ENCODE measurements at regions not wholly inside any gene's neighbourhood (a gene's known extent, or its start where the extent isn't known, plus 50 kb on each side); places are given as distances from the start of the nearest gene placed in this dataset.
"Not testable (repeated sequence)": the region's sequence is repeated elsewhere in the genome, so short reads cannot be mapped to it uniquely, and the experiment has no call there.

- Histone ChIP-seq H3K4me3 (ENCODE audit: insufficient read depth, low read length, poor library complexity, severe bottlenecking) (no peak overlapping the region), H3K36me3 (ENCODE audit: low read length) (no peaks in the 10 kb centered on the region), H3F3A (ENCODE audit: insufficient read depth) (no peaks in the 10 kb centered on the region), H2AFZ (ENCODE audit: low read depth, low read length, severe bottlenecking) (no peak overlapping the region), H3K9ac (ENCODE audit: low read length) (no peak overlapping the region), H3K27ac (ENCODE audit: low read depth, low read length) (no peak overlapping the region), H4K20me1 (ENCODE audit: low read depth, low read length) (no peaks in the 10 kb centered on the region), H3K4me2 (ENCODE audit: low read depth, low read length, poor library complexity, severe bottlenecking) (no peak overlapping the region), H3K9me2 (replicated peaks; ENCODE audit: insufficient read depth, low read length) (no peaks in the 10 kb centered on the region), H3K9me3 (ENCODE audit: insufficient read depth, low read length) (no peaks in the 10 kb centered on the region), H3K27me3 (ENCODE audit: low read length) (no peaks in the 10 kb centered on the region), H3K79me2 (ENCODE audit: insufficient read depth, low read length) (no peaks in the 10 kb centered on the region)
- TF ChIP-seq EZH2phosphoT487 (conservative IDR thresholded peaks at IDR 0.05; ENCODE audit: low read length), result no peak
- no peak for TF ChIP-seq CTCF (IDR thresholded peaks at IDR 0.05; ENCODE audit: insufficient read depth, low read length, poor library complexity, severe bottlenecking)
These were observed 231.6 kb downstream of the ETV1 start for GRCh38 chr7:13757841-13758240.

DNA sequence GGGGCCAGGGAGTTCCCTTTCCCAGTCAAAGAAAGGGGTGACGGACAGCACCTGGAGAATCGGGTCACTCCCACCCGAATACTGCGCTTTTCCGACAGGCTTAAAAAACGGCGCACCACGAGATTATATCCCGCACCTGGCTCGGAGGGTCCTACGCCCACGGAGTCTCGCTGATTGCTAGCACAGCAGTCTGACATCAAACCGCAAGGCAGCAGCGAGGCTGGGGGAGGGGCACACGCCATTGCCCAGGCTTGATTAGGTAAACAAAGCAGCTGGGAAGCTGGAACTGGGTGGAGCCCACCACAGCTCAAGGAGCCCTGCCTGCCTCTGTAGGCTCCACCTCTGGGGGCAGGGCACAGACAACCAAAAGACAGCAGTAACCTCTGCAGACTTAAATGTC is 223.6 kb downstream of the ETV1 start:
- H3K9me3 ChIP-seq (ENCODE audit: insufficient read depth, low read length); H3K27me3 ChIP-seq (ENCODE audit: low read length); H4K20me1 ChIP-seq (ENCODE audit: low read depth, low read length); H3K36me3 ChIP-seq (ENCODE audit: low read length); H3F3A ChIP-seq (ENCODE audit: insufficient read depth); H3K27ac ChIP-seq (ENCODE audit: low read depth, low read length); H3K79me2 ChIP-seq (ENCODE audit: insufficient read depth, low read length); H3K4me2 ChIP-seq (ENCODE audit: low read depth, low read length, poor library complexity, severe bottlenecking); H2AFZ ChIP-seq (ENCODE audit: low read depth, low read length, severe bottlenecking); H3K4me3 ChIP-seq (ENCODE audit: insufficient read depth, low read length, poor library complexity, severe bottlenecking); H3K9ac ChIP-seq (ENCODE audit: low read length); H3K9me2 ChIP-seq (replicated peaks; ENCODE audit: insufficient read depth, low read length): not testable (repeated sequence)

DNA sequence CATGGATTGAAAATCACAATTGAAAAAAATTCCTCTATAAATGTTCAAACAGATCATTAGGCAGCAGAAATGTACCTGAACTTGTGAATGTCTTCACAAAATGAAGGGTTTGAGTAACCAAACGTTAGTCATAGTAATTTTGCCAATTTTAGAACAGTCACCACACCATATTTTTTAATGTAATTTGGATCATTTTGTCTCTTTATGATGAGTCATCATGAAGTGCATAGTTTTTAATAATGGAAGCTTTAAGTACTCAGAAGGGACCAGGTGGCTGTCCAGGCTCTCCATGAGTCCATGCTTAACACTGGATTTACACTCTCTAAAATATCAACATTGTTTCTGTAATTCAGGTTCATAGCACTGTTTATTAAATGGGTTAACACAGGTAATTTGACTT is 219.2 kb downstream of the ETV1 start:
- no peaks in the 10 kb centered on the region for H3F3A ChIP-seq (ENCODE audit: insufficient read depth)
- TF ChIP-seq EZH2phosphoT487 (conservative IDR thresholded peaks at IDR 0.05; ENCODE audit: low read length) (no peak), CTCF (IDR thresholded peaks at IDR 0.05; ENCODE audit: insufficient read depth, low read length, poor library complexity, severe bottlenecking) (no peak)
- peak overlapping the region; percentile 16 for H2AFZ ChIP-seq (ENCODE audit: low read depth, low read length, severe bottlenecking)
- no peaks in the 10 kb centered on the region for H3K9me2 ChIP-seq (replicated peaks; ENCODE audit: insufficient read depth, low read length)
- H3K9ac ChIP-seq (ENCODE audit: low read length), result no peak overlapping the region
- no peaks in the 10 kb centered on the region for H4K20me1 ChIP-seq (ENCODE audit: low read depth, low read length)
- H3K27ac ChIP-seq (ENCODE audit: low read depth, low read length), result no peak overlapping the region
- H3K4me2 ChIP-seq (ENCODE audit: low read depth, low read length, poor library complexity, severe bottlenecking), result no peak overlapping the region
- no peaks in the 10 kb centered on the region for H3K9me3 ChIP-seq (ENCODE audit: insufficient read depth, low read length)
- H3K27me3 ChIP-seq (ENCODE audit: low read length), result no peaks in the 10 kb centered on the region
- no peaks in the 10 kb centered on the region for H3K79me2 ChIP-seq (ENCODE audit: insufficient read depth, low read length)
- H3K36me3 ChIP-seq (ENCODE audit: low read length), result no peaks in the 10 kb centered on the region
- H3K4me3 ChIP-seq (ENCODE audit: insufficient read depth, low read length, poor library complexity, severe bottlenecking), result no peak overlapping the region

DNA sequence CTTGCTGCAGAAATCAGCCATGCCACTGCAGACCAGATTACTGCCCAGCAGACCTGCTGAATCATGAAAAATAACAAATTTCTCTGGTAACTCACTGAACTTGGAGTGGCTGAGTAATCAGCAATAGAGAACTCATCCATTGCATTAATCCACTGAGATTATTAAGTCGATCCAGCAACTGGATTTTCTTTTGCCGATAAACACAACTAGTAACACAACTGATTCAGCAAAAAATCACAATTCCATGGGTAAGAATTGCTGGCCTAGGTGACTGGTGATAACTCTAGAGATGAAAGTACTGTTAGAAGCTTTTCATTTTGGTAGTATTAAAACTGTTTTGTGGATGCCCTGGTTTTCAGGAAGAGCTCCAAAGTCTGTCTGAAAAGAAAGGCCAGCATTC is 214.5 kb downstream of the ETV1 start:
- Histone ChIP-seq H3K9me3 (ENCODE audit: insufficient read depth, low read length) (no peaks in the 10 kb centered on the region), H3K4me2 (ENCODE audit: low read depth, low read length, poor library complexity, severe bottlenecking) (no peak overlapping the region), H3K9me2 (replicated peaks; ENCODE audit: insufficient read depth, low read length) (no peaks in the 10 kb centered on the region), H3F3A (ENCODE audit: insufficient read depth) (no peaks in the 10 kb centered on the region), H3K4me3 (ENCODE audit: insufficient read depth, low read length, poor library complexity, severe bottlenecking) (no peak overlapping the region), H3K9ac (ENCODE audit: low read length) (no peak overlapping the region), H2AFZ (ENCODE audit: low read depth, low read length, severe bottlenecking) (no peak overlapping the region), H4K20me1 (ENCODE audit: low read depth, low read length) (no peaks in the 10 kb centered on the region), H3K79me2 (ENCODE audit: insufficient read depth, low read length) (no peaks in the 10 kb centered on the region), H3K27ac (ENCODE audit: low read depth, low read length) (no peak overlapping the region), H3K36me3 (ENCODE audit: low read length) (no peaks in the 10 kb centered on the region), H3K27me3 (ENCODE audit: low read length) (no peaks in the 10 kb centered on the region)
- TF ChIP-seq EZH2phosphoT487 (conservative IDR thresholded peaks at IDR 0.05; ENCODE audit: low read length), result no peak
- no peak for TF ChIP-seq CTCF (IDR thresholded peaks at IDR 0.05; ENCODE audit: insufficient read depth, low read length, poor library complexity, severe bottlenecking)

Measured in SU-DHL-6 (cell line).